ENCODE measurements at regions not wholly inside any gene's neighbourhood (a gene's known extent, or its start where the extent isn't known, plus 50 kb on each side); places are given as distances from the start of the nearest gene placed in this dataset.

DNA sequence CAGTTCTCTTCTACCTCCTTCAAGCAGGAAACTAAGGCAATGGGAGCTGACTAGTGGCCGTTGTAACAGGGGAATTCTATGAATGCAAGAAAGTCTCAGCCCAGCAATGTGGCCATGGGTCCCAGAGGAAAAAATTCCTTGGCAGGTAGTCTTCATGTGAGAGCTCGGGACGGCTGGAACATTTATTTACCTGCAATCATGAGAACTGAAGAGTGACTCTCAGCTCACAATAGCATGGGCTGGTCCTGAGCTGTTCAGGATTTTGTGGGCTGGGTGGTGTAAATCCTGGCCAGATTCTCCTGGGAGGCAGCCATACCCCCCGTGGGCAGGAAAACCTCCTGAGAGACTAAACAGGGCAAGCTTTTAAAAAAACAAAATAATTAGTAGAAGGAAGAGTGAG lies 330.3 kb upstream of the CTNNB1 start:
- no peak overlapping the region for H3K27ac ChIP-seq
- TF ChIP-seq ZFX (IDR thresholded peaks at IDR 0.05; ENCODE audit: borderline replicate concordance): no peak
- TF ChIP-seq, protein P1, sequence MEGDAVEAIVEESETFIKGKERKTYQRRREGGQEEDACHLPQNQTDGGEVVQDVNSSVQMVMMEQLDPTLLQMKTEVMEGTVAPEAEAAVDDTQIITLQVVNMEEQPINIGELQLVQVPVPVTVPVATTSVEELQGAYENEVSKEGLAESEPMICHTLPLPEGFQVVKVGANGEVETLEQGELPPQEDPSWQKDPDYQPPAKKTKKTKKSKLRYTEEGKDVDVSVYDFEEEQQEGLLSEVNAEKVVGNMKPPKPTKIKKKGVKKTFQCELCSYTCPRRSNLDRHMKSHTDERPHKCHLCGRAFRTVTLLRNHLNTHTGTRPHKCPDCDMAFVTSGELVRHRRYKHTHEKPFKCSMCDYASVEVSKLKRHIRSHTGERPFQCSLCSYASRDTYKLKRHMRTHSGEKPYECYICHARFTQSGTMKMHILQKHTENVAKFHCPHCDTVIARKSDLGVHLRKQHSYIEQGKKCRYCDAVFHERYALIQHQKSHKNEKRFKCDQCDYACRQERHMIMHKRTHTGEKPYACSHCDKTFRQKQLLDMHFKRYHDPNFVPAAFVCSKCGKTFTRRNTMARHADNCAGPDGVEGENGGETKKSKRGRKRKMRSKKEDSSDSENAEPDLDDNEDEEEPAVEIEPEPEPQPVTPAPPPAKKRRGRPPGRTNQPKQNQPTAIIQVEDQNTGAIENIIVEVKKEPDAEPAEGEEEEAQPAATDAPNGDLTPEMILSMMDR (IDR thresholded peaks at IDR 0.05): no peak

GRCh38 chr3:40869939-40870338 lies 329.4 kb upstream of the CTNNB1 start:
- H3K27ac ChIP-seq: no peak overlapping the region
- TF ChIP-seq ZFX (IDR thresholded peaks at IDR 0.05; ENCODE audit: borderline replicate concordance): no peak
- TF ChIP-seq, protein P1 (IDR thresholded peaks at IDR 0.05): no peak

- TF ChIP-seq ZFX (IDR thresholded peaks at IDR 0.05; ENCODE audit: borderline replicate concordance): no peak
- TF ChIP-seq, protein P1 (IDR thresholded peaks at IDR 0.05): no peak
- no peak overlapping the region for H3K27ac ChIP-seq
Measured at GRCh38 chr3:40871394-40871793, 327.9 kb upstream of the CTNNB1 start.

- H3K27ac ChIP-seq: no peak overlapping the region
- TF ChIP-seq ZFX (IDR thresholded peaks at IDR 0.05; ENCODE audit: borderline replicate concordance): no peak
- TF ChIP-seq, protein P1 (IDR thresholded peaks at IDR 0.05): no peak
Measured at GRCh38 chr3:40872258-40872920, 326.9 kb upstream of the CTNNB1 start.

DNA sequence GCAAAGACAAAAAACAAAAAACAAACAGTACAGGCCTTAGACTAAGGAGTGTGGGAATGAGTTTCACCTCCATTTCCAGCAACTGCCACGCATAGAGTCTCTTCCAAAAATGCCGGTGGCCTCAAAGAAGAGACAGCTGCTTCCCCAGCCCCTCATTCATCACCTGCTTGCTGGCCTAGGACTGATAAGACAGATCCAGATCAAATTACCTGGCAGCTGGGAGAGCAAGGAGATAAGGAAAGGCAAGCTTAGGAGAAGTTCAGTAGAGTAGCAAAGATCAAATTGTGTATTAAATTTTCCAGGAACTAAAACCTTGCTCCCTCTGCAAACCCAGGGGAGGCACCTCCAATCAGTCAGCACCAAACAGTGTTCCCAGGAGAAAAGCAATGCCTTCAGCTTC lies 325.8 kb upstream of the CTNNB1 start:
- TF ChIP-seq, protein P1 (IDR thresholded peaks at IDR 0.05): no peak
- TF ChIP-seq ZFX (IDR thresholded peaks at IDR 0.05; ENCODE audit: borderline replicate concordance): no peak

DNA sequence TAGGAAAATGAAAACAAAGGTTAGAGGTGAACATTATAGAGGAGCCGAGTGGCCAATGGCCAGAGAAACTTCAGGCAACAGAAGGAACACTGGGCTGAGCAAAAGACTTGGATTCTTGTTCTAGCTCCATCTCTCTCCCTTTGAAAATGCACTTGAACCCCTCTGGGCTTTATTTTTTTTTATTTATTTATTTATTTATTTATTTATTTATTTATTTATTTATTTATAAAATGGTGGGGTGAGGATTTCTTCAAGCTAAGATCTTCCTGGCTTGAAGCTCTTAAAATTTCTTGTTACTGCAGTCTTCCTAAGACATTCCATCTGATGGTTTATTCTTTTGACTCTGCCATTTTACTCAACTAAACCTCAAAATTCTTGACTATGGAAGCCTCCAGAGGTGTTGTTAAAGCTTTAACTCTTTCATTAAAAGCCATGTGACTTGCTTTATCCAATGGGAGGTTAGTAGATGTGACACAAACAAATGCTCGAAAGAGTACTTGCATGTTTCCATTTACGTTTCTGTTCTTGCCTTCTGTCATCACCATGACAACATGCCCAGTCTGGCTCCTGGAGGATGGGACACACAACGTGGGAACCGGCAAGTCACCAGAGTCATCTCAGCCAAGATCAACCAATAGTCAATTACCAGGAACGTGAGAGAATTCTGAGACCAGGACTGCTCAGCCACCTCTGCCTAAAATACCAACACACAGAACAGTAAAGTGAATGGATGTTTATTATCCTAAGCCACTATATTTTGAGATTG lies 325.2 kb upstream of the CTNNB1 start:
- TF ChIP-seq ZFX (IDR thresholded peaks at IDR 0.05; ENCODE audit: borderline replicate concordance): no peak
- TF ChIP-seq, protein P1 (IDR thresholded peaks at IDR 0.05): no peak
- no peak overlapping the region for H3K27ac ChIP-seq

More for the DNA sequence above, 325.8 kb upstream of the CTNNB1 start:
- H3K27ac ChIP-seq: no peak overlapping the region

DNA sequence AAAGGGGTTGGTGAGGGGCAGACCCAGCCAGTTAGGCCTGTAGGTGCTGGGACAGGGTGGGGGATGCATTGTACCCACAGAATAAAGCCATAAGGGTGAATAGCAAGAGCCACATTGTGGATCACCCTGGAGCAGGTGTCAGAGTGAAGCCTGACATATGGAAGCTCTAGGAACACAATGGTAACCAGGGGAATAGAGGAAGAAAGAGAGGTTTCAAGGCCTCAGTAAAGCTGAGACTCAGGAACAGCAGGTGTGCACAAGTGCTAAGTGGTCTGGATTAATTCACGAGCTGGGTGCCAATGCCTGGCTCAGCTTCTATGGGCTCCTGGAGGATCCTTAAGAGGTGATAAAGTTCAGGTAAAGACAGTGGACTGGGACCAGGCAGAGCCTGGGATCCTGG lies 323.7 kb upstream of the CTNNB1 start:
- TF ChIP-seq, protein P1 (IDR thresholded peaks at IDR 0.05): no peak
- TF ChIP-seq ZFX (IDR thresholded peaks at IDR 0.05; ENCODE audit: borderline replicate concordance): no peak
- H3K27ac ChIP-seq: no peak overlapping the region
